ENCODE measurements at regions not wholly inside any gene's neighbourhood (a gene's known extent, or its start where the extent isn't known, plus 50 kb on each side); places are given as distances from the start of the nearest gene placed in this dataset.

DNA sequence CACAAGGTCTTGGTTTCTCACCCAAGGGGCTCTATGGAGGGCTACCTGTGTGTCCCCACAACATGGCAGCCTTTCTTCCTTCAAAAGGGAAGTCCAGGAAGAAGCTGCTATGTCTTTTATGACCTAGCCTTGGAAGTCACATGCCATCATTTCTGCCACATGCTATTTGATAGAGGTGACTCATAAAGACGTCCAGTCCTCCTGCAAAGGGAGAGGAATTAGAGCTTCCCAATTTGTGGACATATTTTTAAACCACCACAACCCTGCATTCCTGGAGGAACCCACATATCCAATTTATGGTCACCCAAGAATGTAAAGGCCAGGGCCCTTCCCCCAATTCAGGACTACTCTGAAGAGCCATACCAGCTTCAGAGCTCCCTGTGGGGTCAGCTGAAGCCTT, 246.2 kb downstream of the CYP26B1 start:
- TF ChIP-seq EP300 (IDR thresholded peaks at IDR 0.05), result no peak
- TF ChIP-seq, protein P1, sequence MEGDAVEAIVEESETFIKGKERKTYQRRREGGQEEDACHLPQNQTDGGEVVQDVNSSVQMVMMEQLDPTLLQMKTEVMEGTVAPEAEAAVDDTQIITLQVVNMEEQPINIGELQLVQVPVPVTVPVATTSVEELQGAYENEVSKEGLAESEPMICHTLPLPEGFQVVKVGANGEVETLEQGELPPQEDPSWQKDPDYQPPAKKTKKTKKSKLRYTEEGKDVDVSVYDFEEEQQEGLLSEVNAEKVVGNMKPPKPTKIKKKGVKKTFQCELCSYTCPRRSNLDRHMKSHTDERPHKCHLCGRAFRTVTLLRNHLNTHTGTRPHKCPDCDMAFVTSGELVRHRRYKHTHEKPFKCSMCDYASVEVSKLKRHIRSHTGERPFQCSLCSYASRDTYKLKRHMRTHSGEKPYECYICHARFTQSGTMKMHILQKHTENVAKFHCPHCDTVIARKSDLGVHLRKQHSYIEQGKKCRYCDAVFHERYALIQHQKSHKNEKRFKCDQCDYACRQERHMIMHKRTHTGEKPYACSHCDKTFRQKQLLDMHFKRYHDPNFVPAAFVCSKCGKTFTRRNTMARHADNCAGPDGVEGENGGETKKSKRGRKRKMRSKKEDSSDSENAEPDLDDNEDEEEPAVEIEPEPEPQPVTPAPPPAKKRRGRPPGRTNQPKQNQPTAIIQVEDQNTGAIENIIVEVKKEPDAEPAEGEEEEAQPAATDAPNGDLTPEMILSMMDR (IDR thresholded peaks at IDR 0.05), result no peak

All from stomach (tissue), 4 donors.